ENCODE measurements at regions not wholly inside any gene's neighbourhood (a gene's known extent, or its start where the extent isn't known, plus 50 kb on each side); places are given as distances from the start of the nearest gene placed in this dataset.

DNA sequence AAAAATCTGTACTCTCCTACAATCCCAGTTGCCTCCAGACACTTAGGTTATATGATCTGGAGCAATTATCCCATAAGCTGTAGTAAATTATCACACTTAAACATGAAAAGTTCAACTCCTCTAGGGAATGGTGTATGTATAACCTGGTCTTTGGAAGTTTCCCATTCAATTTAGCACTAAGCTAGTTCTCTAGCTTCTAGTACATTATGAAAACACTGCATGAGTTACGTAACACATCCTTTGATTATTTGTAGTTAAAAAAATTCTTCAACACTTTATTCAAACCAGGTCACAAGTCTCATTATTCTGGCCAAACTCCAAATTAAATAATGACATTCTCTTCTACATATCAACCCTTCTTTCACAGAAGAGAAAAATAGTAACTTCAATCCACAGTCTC, 827.0 kb upstream of the ADAMTS5 start:
- TF ChIP-seq, protein P1, sequence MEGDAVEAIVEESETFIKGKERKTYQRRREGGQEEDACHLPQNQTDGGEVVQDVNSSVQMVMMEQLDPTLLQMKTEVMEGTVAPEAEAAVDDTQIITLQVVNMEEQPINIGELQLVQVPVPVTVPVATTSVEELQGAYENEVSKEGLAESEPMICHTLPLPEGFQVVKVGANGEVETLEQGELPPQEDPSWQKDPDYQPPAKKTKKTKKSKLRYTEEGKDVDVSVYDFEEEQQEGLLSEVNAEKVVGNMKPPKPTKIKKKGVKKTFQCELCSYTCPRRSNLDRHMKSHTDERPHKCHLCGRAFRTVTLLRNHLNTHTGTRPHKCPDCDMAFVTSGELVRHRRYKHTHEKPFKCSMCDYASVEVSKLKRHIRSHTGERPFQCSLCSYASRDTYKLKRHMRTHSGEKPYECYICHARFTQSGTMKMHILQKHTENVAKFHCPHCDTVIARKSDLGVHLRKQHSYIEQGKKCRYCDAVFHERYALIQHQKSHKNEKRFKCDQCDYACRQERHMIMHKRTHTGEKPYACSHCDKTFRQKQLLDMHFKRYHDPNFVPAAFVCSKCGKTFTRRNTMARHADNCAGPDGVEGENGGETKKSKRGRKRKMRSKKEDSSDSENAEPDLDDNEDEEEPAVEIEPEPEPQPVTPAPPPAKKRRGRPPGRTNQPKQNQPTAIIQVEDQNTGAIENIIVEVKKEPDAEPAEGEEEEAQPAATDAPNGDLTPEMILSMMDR (IDR thresholded peaks at IDR 0.05) = no peak
- TF ChIP-seq POLR2AphosphoS5 (IDR thresholded peaks at IDR 0.05; ENCODE audit: insufficient read depth in 1 of 2, low read depth in 1 of 2) = no peak

Measured in vagina (tissue), 2 donors.